Hematopoietic multipotent progenitor cell treated with erythropoietin and hydrocortisone succinate and interleukin-3 and kit ligand, for 17 days (in vitro differentiated cells): ENCODE measurements at regions not wholly inside any gene's neighbourhood (a gene's known extent, or its start where the extent isn't known, plus 50 kb on each side); places are given as distances from the start of the nearest gene placed in this dataset.
"Not testable (repeated sequence)": the region's sequence is repeated elsewhere in the genome, so short reads cannot be mapped to it uniquely, and the experiment has no call there.

ENCODE experiments used
- DNase-seq: peaks from one replicate; pipeline ENCODE4 v3.0.0-alpha.2; 2015; ENCODE audit warnings: low spot score

DNA sequence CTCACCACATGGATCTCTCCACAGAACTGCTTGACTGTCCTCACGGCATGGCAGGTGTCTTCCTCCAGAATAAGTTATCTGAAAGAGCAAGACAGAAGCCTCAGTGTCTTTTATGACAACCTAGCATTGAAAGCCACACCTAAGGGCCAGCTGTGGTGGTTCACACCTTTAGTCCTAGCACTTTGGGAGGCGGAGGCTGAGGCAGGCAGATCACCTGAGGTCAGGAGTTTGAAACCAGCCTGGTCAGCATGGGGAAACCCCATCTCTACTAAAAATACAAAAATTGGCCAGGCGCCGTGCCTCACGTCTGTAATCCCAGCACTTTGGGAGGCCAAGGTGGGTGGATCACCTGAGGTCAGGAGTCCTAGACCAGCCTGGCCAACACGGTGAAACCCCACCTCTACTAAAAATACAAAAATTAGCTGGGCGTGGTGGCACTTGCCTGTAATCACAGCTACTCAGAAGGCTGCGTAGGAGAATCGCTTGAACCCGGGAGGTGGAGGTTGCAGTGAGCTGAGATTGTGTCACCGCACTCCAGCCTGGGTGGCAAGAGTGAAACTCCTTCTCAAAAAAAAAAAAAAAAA lies 180.6 kb upstream of the HAAO start:
- DNase-seq = not testable (repeated sequence)

DNA sequence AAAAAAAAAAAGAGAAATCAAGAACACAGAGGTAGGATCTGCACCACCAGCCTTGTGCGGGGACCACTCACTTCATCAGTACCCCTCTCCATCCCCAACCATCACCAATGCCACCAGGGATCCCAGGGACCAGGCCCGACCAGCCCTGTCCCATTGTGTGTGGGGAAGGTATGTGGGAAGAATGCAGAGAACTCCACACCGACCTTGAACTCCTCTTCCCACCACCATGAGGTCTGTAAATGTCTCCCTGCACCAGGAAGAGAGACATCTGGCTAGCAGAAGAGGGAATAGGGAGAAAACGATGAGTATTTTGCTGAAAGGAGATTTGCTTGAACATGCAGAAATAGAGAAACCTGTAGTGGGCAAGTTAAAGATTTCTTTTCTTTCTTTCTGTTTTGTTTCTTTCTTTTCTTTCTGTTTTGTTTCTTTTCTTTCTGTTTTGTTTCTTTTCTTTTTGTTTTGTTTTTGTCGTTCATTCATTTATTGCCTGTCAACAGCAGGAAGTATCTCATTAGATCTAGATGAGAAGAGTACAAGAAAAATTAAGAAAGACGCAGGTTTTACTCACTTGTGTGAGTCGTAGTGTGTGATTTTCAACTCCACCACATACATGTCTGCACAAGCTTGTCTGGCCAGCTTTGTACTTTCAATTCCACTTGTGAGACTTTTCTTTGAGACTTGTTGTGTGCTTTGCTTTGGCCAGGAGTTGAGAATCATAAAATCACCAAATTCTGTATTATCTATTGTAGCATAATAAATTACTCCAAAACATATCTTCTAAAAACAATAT lies 179.8 kb upstream of the HAAO start:
- no peak for DNase-seq

DNA sequence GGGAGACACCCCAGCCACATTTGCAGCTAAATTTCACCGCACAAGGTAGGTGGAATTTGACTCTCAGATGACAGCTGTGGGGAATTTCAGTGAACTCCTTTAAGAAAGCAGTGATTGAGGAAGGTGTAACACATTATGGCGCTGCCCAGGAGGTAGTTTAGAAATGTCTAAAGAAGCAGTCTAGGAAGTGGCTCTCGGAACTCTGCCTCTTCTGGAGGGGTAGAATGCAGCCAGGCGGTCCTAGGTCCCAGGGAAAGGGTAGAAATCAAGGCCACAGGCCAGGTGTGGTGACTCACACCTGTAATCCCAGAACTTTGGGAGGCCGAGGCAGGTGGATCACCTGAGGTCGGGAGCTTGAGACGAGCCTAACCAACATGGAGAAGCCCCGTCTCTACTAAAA lies 179.0 kb upstream of the HAAO start:
- DNase-seq = no peak

DNA sequence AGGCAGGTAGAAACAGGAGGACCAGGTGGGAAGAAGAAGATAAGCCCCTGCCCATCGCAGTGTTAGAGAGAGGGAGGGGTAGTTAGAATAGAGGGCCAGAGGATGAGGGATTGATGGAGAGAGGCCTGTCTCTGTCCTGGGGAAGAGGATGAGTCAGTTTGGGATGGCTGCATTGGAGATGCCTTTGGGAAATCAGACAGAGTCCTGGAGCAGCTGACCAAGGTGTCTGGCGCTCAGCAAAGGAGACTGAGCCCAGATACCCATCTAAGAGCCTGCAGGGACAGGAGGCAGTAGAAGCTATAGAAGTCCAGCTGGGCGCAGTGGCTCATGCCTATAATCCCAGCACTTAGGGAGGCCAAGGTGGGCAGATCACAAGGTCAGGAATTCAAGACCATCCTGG lies 177.8 kb upstream of the HAAO start:
- no peak for DNase-seq

DNA sequence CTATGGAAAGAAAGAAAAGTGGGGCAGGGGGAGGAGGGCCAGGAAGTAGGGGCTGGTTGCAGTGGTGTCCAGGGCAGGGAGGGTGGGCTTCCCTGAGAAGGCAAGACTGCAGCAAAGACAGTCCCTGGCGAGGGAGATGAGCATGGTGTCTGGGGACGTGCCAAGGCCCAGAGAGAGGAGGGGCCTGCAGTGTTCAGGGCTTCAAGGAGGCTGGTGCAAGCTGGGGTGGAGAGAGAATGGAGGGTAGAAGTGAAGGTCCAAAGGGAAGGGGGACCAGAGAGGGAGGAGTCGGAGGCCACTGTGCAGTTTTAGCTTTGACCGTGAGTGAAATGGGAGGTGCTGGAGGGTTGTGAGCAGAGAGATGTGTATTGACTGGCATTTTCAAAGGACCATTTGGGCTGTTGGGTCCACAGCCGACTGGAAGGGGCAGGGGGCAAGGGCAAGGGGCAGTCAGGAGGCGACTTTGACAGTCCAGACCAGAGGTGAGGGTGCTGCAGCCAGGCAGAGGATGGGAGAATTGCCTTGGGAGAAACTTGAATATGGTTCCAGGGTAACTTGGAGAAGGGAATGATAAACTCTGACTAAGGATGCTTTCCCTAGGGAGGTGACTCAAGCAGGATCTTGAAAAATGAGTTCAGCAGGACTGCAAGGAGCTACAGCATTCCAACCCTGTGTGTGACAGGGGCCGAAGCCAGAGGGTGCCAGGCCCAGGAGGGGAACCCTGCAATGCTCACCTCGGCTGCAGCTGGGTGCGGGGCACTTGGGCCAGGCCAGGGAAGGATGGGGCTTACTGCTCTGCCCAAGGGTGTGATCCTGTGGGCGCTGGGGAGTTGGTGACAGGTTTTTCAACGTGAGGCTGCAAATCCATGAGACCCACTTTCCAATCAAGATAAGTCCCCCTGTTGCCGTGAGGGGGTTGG lies 177.1 kb upstream of the HAAO start:
- no peak for DNase-seq

DNA sequence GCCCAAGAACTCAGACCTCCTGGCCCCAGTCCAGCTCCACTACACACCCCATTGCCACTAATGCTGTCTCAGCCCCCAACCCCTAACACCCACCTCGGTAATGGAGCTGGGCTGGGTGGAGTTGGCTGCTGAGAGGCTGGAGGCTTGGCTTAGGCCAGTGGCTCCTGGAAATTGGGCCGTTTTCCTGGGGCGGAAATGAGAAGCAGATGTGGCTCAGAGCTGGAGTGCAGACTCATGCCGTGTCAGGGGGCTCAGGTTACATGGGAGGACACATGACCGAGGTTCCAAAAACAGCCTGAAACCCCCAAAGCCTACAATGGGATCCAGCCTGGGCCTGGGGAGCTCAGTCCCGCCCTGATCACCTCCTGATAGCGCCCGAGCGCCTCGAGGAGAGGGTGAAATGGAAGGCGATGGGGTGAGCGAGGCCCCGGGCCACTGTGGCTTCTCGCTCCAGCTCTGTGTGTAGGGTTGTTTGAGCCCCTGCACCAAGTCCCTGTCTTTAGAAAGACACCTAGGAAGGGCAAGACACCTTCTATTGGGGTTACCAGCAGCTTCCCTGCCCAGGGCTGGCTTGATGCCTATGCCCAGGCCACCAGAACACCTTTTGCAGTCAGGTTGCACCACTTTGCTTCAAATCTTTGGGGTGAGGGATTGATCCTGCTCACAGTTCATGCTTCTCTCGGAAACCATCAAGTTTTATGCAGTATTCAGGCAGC lies 175.7 kb upstream of the HAAO start:
- DNase-seq = no peak

DNA sequence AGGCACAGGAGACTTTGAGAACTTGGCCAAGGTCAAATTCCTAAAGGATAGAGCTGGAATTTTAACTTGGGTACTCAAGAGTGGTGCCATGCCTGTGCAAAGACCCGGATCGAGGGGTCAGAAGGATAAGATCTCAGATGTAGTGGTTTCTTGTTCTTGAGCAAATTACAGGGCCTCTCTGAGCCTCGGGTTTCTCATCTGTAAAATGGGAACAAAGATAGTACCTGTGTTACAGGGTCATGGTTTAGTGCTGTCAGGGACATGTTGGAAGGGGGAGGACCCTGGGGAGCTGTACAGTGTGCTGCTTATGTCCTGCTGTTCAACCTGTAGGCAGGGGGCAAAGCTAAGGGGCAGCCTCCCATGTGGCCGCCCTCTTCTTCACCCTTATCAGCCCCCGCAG lies 173.5 kb upstream of the HAAO start:
- no peak for DNase-seq

DNA sequence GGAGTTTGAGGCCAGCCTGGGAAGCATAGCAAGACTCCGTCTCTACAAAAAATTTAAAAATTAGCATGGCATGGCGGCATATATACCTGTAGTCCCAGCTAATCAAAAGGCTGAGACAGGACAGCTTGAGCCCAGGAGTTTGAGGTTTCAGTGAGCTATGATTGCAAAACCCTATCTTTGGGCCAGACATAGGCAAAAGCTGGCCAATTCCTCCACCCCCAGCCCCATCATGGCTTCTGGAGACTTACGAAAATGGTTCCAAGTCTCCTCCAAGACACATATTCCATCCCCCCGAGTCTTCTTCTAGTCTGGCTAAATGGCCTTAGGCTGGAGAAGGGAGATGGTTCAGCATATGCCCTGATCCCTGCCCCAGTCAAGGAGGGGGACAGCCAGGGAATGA lies 172.8 kb upstream of the HAAO start:
- DNase-seq = no peak

DNA sequence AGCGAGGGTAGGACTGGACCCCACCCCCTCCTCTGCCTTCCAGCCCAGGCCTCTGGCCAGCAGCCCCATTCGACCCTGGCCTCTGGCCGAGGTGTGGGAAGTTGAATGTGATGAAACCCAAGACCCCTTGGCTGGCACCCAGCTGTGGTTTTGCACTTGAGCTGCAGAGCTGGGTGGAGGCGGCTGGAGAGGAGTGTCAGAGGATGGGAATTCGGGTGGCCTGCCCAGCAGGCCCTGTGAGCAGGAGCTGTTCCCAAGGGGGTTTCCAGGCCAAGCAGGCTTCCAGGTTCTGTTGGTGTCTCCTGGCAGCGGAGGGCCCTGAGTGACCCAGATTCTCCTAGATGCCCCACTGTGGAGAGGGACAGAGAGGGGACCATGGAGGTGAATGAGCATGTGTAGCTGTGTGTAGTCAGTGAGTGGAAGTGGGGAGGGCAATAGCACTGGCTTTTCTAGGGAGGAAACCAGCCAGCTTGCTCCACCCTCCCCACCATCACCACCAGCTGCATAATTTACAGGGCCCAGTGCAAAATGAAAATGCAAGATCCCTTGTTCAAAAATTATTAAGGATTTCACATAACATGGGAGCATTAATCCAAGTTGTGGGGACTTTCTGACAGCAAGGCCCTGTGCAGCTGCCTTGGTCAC lies 172.2 kb upstream of the HAAO start:
- no peak for DNase-seq

DNA sequence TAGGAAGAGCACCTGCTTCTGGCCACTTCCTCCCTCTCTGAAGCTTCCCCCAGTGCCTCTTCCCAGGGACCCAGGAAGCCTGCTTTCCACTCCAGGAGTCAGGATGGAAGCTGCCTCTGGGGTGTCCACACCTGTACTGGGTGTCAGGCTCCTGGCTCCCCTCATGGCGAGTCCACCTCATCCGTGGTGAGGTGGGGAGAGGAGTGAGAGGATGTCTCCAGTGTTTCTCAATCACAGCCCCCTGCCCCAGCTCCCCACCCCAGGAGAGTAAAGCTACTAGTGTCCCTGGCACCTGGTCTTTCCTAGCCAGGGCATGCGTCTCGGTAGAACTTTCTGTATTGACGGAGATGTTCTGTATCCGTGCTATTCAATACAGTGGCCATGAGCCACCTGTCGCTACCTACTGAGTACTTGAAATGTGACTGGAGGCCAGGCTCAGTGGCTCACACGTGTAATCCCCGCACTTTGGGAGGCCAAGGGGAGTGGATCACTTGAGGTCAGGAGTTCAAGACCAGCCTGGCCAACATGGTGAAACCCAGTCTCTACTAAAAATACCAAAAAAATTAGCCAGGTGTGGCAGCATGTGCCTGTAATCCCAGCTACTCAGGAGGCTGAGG lies 171.2 kb upstream of the HAAO start:
- no peak for DNase-seq

DNA sequence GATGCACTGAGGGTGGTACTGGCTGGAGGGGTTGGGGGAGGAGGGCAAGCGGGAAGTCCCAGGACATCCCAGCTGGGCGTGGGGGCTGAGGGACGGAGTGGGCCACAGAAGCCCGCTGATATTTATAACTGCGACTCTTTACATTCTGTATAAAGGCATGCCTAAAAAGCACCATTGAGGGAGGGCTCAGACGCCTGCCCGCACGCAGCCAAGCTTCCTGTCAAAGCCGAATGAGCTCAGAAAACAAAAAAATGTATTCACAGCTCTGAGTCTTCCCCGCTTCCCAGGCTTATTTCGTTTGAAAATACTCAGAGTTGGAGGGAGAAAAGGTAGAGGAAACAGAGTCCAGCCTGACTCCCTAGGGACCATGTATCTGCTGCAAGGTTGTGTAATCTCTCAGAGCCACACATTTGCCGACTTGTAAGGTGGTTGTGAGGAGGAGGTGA lies 170.1 kb upstream of the HAAO start:
- DNase-seq = no peak

DNA sequence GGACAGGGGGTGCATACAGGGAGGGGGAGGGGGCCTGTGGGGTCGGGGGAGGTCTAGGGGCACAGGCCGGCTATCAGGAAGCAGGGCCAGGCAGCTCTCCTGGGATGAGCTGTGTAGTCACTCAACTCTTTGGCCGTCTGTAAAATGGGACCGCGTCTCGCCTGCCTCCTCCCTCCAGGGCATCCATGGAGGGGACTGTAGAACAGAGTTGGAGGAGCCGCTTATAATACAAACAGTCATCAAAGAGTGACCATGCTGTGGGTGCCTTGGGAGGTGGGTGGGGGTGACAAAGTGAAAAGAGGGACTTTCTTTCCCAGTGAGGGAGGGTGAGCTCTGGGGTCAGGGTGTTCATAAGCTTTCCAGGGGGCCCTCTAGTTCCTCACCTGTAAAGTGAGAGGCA lies 169.6 kb upstream of the HAAO start:
- DNase-seq = no peak

DNA sequence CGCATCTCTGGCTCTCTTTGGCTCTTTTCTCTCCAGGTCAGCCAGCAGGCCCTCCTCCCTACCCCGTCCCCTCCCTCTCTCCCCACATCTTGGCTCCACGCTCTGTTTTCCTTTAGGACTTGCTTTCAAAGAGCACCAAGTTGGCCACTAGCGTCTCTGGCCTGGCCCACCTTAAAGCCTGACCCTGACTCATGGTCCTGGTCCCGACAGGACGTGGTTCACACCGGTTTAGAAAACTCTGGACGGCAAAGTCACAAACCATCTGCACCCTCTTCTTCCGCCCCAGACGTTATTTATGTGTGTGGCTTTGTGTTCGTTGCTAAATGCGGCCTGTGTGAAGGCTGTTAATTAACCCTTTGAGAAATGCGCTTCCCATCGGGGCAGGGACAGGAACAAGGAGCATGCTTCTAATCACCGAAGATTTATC lies 169.0 kb upstream of the HAAO start:
- no peak for DNase-seq

DNA sequence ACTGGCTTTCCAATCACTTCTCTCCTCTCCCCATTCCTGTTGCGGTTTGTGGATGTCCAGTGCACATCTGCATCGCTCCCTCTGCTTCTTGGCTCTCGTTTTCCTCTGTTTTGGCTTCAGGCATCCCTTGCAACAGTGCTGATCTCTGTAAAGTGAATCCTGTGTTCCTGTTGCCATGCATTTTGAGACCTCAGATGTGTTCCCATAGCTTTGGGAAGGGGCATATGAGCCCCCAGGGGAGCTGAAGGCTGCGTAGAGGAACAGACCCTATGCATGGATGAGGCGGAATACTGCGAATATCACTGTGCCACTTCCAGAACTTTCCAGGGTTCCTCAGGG lies 168.4 kb upstream of the HAAO start:
- DNase-seq = no peak

DNA sequence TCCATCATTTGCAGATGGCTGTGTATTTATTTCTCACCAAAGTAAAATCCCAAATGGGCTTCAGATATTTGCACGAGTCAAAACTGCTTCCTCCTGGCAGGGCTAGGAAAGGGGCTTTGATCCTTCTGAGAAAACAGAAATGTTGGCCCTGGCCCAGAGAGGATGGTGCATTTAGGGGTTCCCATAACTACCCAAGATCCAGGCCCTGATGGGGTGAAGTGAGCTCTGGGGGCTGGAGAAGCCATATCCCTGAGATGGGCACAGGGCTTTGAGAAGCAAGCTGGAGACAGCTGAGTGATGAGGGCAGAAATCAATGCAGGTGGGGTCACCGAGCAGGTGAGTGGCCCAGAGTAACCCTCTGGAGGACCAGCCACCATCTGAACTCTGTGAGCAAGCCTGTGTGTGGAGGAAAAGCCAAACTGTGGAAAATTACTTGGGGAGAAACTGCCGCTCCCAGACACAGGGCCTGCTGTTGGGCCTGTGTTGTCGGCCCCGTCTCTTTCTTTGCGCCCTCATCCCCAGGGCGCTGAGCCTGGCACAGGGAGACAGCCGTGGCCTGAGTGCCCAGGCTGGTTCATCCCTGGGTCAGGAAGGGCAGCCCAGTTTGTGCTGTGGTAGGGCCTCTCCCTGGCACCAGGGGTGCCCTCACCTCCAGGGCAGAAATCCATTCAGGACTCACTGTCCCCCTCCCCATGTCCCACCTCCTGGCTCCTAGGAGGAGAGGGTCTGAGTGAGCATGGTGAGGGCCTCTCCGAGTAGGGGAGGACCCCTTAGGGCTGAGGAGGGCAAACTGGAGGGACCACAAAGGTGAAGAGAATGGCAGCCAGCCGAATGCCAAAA lies 167.8 kb upstream of the HAAO start:
- no peak for DNase-seq

DNA sequence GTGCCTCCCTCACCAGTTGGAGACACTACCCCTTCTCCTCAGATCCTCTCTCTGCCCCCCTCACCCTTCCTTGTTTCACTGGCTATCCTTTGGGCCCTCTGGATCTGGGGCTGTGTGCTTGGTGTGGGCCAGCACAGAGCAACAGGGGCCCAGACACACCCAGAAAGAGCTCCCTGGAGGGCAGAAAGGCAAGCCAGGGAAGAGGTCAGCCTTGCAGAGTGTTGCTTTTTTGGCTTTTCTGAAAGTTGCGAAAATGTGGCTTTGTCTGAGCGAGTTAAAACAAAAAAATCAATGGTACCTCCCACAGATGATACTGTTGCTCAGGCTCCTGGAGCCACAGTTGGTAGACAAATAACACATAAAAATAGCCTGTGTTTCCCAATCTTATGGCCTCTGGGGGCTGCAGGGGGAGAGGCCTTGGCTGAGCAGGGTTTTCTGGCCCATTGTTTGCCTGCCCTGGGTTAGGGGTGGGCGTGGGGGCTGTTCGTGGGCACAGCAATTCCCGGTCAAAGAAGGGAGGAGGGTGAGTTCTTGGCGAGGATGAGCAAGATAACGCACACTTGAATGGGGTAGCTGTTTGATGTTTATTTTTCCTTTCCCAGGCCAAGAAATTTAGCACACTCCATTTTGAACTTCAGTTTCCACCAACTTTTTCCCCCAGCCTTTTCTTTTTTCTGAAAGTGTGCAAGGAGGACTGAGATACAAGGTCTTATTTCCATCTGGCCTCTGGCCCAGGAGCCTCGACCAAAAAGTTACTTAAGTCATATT lies 167.0 kb upstream of the HAAO start:
- DNase-seq = no peak

DNA sequence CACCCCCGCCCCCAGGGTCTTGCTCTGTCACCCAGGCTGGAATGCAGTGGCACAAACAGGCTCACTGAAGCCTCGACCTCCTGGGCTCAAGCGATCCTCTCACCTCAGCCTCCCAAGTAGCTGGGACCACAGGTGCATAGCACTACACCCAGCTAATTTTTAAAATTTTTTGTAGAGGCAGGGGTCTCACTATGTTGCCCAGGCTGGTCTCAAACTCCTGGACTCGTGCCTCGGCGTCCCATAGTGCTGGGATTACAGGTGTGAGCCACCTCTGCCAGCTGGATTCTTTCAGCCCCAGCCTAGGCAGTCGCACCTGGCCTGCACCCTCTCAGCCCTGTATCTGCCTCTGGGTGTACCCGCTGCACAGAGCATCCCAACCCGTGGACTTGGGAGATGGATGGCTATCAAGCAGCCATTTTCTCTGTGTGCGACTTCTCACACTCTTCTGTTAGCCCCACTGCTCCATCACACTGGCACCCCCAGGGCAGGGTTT lies 166.4 kb upstream of the HAAO start:
- DNase-seq = no peak

DNA sequence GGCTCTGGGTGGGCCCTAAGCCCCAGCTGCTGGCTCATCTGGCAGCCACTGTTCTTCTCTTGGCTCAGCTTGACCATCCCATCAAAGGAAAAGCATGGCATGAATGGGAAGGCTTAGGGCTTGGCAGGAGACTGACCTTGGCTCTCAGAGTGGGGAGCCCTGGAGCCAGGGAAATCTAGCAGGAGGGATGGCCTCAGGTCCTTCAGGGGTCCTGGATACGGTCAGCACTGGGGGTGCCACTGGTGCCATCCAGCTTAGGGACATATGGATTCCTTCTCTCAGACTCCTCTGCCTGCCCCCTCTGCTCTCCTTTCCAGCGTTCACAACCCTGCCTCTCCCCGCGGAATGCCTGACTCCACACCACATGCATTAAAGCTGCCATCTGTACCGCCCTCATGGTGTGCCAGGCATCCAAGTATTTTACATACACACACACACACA lies 165.5 kb upstream of the HAAO start:
- no peak for DNase-seq

DNA sequence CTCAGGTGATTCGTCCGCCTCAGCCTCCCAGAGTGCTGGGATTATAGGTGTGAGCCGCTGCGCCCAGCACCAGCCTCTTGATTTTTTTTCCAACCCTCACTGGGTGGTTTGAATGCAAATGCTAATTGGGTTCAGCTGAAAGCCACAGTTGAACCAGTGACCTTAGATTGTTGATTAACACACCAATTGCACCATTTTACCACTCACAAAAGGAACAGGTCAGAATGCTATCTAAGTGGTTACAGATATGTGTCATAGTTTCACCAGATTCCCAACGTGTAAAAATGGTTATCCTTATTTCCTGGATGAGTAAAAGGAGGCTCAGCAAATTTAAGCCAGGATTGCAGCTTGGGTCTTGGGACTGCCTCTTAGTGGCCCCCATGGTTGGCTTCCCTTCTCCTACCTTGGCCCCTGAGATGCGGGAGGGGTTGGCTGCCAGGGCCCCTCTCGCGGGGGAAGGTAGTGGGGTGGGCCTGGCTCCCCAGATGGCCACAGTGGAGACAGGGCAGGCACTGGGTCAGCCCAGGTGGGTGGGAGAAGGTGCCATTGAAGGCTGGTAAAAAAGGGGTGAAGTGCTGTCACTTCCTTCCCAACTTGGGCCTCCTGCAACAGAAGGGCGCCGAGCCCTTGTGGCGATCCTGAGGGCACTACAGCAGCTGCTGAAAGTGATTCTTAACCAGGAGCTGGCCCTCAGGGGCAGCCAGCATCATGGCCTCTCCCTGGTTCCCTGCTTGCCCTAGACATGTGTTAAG lies 164.9 kb upstream of the HAAO start:
- no peak for DNase-seq
